Loucy (cell line): ENCODE measurements at regions not wholly inside any gene's neighbourhood (a gene's known extent, or its start where the extent isn't known, plus 50 kb on each side); places are given as distances from the start of the nearest gene placed in this dataset.

Experiments
- EZH2phosphoT487 ChIP-seq: fragments of 200-600 bp; IDR thresholded peaks from 2 replicates; pipeline ENCODE4 v1.6.1; 2018; ENCODE audit warnings: antibody characterized with exemption, mild to moderate bottlenecking, moderate library complexity, borderline replicate concordance
- TF ChIP-seq, protein P1 (sequence below): fragments of 200-600 bp; sonication (generic); conservative IDR thresholded peaks from 2 replicates; pipeline ENCODE4 v1.5.1; 2014; ENCODE audit warnings: mild to moderate bottlenecking, antibody characterized with exemption, low read length

DNA sequence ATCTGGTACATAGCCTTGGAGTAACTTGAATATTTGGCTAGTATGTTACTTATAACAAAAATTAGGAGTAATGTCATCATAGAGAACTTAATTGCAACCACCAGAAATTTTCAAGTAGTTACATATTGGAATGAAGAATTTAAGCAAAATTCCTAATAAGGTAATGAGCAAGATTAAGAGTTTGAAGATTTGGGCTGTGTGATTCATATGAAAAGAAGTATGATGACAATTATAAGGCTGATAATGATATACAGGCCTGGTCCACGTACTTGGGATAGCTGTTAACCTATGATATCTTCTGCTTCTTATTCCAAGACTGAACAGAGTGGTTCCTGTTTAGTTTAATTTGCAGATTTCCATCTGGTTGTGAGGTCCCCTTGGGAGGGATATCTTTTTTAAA is 463.9 kb downstream of the RAPGEF2 start:
- TF ChIP-seq, protein P1, sequence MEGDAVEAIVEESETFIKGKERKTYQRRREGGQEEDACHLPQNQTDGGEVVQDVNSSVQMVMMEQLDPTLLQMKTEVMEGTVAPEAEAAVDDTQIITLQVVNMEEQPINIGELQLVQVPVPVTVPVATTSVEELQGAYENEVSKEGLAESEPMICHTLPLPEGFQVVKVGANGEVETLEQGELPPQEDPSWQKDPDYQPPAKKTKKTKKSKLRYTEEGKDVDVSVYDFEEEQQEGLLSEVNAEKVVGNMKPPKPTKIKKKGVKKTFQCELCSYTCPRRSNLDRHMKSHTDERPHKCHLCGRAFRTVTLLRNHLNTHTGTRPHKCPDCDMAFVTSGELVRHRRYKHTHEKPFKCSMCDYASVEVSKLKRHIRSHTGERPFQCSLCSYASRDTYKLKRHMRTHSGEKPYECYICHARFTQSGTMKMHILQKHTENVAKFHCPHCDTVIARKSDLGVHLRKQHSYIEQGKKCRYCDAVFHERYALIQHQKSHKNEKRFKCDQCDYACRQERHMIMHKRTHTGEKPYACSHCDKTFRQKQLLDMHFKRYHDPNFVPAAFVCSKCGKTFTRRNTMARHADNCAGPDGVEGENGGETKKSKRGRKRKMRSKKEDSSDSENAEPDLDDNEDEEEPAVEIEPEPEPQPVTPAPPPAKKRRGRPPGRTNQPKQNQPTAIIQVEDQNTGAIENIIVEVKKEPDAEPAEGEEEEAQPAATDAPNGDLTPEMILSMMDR: no peak
- TF ChIP-seq EZH2phosphoT487: no peak
